Sigmoid colon (tissue), 4 donors: ENCODE measurements at regions not wholly inside any gene's neighbourhood (a gene's known extent, or its start where the extent isn't known, plus 50 kb on each side); places are given as distances from the start of the nearest gene placed in this dataset.

ENCODE experiments used
- CTCF ChIP-seq, 4 experiments: fragments of 450-650 bp in 3 of 4; fragments of 200-600 bp in 1 of 4; IDR thresholded peaks; one replicate each; pipeline ENCODE4 v1.5.1; 2016 to 2019; ENCODE audit warnings: antibody characterized with exemption in 4 of 4, mild to moderate bottlenecking in 3 of 4, moderate library complexity in 2 of 4
- EP300 ChIP-seq, 4 donors: sonication (generic); formaldehyde crosslinking; IDR thresholded peaks; one replicate each; pipeline ENCODE4 v1.6.1; 2017; ENCODE audit warnings: antibody characterized with exemption in 4 of 4
- POLR2A ChIP-seq, 2 donors: fragments of 450-650 bp; IDR thresholded peaks; one replicate each; pipeline ENCODE4 v1.6.1; 2016; ENCODE audit warnings: antibody characterized with exemption in 2 of 2, mild to moderate bottlenecking in 2 of 2, moderate library complexity in 2 of 2
- POLR2AphosphoS5 ChIP-seq, 4 donors: sonication (generic); formaldehyde crosslinking; IDR thresholded peaks; one replicate each; pipeline ENCODE4 v1.6.1; 2017; ENCODE audit warnings: antibody characterized with exemption in 4 of 4

GRCh38 chr7:54326592-54327167 is 215.5 kb upstream of the VSTM2A start:
- TF ChIP-seq EP300 (IDR thresholded peaks at IDR 0.05) (no peak), POLR2A (IDR thresholded peaks at IDR 0.05) (no peak), CTCF (IDR thresholded peaks at IDR 0.05) (no peak), POLR2AphosphoS5 (IDR thresholded peaks at IDR 0.05) (no peak)
